ENCODE measurements at regions not wholly inside any gene's neighbourhood (a gene's known extent, or its start where the extent isn't known, plus 50 kb on each side); places are given as distances from the start of the nearest gene placed in this dataset.
"Not testable (repeated sequence)": the region's sequence is repeated elsewhere in the genome, so short reads cannot be mapped to it uniquely, and the experiment has no call there.

- no peak for DNase-seq
Measured at GRCh38 chr7:13009517-13009916, 322.1 kb downstream of the ARL4A start.

- DNase-seq: no peak
Measured at GRCh38 chr7:13014011-13014410, 326.6 kb downstream of the ARL4A start.

GRCh38 chr7:13016036-13016581 is 328.7 kb downstream of the ARL4A start:
- no peak for DNase-seq

GRCh38 chr7:13016592-13017332 is 329.3 kb downstream of the ARL4A start:
- DNase-seq: no peak

- no peak for DNase-seq
Measured at GRCh38 chr7:13017333-13017857, 330.0 kb downstream of the ARL4A start.

GRCh38 chr7:13017881-13018280 is 330.4 kb downstream of the ARL4A start:
- no peak for DNase-seq

- DNase-seq: no peak
Measured at GRCh38 chr7:13021566-13022300, 334.3 kb downstream of the ARL4A start.

GRCh38 chr7:13024121-13024674 is 336.8 kb downstream of the ARL4A start:
- no peak for DNase-seq

GRCh38 chr7:13025043-13025442 is 337.6 kb downstream of the ARL4A start:
- not testable (repeated sequence) for DNase-seq

- DNase-seq: no peak
Measured at GRCh38 chr7:13027321-13027720, 339.9 kb downstream of the ARL4A start.

GRCh38 chr7:13028036-13028824 is 340.8 kb downstream of the ARL4A start:
- no peak for DNase-seq

GRCh38 chr7:13028825-13029099 is 341.3 kb downstream of the ARL4A start:
- no peak for DNase-seq

GRCh38 chr7:13031468-13031867 is 344.0 kb downstream of the ARL4A start:
- DNase-seq: no peak

- no peak for DNase-seq
Measured at GRCh38 chr7:13032084-13032483, 344.7 kb downstream of the ARL4A start.

GRCh38 chr7:13032576-13032975 is 345.1 kb downstream of the ARL4A start:
- no peak for DNase-seq

GRCh38 chr7:13034693-13035092 is 347.3 kb downstream of the ARL4A start:
- DNase-seq: no peak

GRCh38 chr7:13035233-13035632 is 347.8 kb downstream of the ARL4A start:
- DNase-seq: no peak

GRCh38 chr7:13036256-13036780 is 348.9 kb downstream of the ARL4A start:
- no peak for DNase-seq

GRCh38 chr7:13037216-13037615 is 349.8 kb downstream of the ARL4A start:
- DNase-seq: no peak

- DNase-seq: no peak
Measured at GRCh38 chr7:13041368-13041988, 354.0 kb downstream of the ARL4A start.

GRCh38 chr7:13042605-13043236 is 355.3 kb downstream of the ARL4A start:
- DNase-seq: no peak

GRCh38 chr7:13044309-13044708 is 356.9 kb downstream of the ARL4A start:
- no peak for DNase-seq
